HG02943 (cell line): ENCODE measurements at regions not wholly inside any gene's neighbourhood (a gene's known extent, or its start where the extent isn't known, plus 50 kb on each side); places are given as distances from the start of the nearest gene placed in this dataset.

ENCODE experiments used
- ATAC-seq: cut with Tn5 transposase; IDR thresholded peaks from one replicate; pipeline ENCODE4 v1.9.1; 2021; ENCODE audit warnings: mild to moderate bottlenecking, low read depth, moderate library complexity; ENCODE audit not compliant: unreplicated experiment

DNA sequence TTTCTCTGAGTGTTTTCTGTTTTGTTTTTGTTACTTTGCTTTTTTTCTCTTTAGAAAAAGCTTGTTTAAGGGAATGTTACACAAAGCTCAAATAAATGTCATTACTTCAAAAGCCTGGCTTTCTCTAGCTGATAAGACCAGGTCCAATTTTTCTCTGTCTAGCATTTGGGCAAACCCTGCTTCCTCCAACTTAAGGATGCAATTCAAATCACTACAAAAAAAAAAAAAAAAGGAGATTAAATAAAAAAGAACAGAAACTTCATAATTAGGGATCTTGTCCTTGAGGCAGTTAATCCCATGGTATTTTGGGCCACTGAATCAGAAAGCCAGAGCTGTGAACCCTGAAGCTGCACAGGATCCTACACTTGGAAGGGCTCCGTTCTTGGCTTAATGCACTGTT lies 480.8 kb upstream of the KIRREL3 start:
- ATAC-seq: no peak

GRCh38 chr11:127478826-127479225 lies 478.3 kb upstream of the KIRREL3 start:
- ATAC-seq: no peak

DNA sequence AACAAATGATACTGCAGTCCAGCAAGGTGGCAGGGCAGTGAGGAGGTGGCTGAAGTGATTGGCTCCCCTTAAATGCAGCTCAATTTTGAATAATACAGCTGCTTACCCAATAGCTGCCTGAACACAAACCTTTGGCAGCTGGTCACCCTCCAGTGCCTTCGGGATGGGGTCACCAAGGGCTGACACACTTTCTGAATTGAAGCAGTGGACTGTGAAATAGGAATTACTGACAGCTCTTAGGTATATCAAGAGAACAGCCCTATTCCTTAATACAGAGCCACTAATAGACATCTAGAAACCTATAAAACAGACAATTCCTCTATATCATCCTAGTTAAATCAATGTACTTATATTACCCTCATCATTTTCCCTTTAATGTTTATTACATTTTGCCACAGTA lies 474.2 kb upstream of the KIRREL3 start:
- ATAC-seq: no peak

- ATAC-seq: no peak
Observed at GRCh38 chr11:127472505-127472904, 471.9 kb upstream of the KIRREL3 start.

- no peak for ATAC-seq
Observed at GRCh38 chr11:127471662-127472061, 471.1 kb upstream of the KIRREL3 start.

DNA sequence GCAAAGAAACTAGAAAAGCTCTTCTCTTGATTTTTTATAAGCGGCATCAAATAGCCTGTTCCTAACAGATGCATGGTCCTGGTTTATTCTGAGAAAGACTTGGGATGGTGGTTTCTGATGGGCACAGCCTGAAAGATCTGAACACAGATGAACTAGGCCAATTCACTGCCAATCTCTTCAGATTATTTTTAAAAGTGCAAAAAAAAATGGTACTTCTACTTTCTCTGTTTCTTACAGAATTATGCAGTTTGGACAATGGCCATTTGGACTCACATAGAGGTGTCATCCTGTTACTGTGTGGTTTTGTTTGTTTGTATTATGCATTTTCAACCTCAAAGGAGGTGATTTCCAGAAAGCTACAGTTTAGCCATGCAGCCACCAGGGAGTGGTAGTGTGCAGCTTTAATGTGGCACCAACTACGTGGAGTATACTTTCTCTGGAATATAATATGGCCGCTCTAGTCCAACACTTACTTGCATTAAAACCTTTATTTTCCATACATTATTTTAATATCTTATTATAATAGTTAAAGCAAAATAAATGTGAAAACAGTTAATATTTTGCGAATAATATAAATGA lies 469.8 kb upstream of the KIRREL3 start:
- ATAC-seq: peak; percentile 68

- no peak for ATAC-seq
Observed at GRCh38 chr11:127464325-127464724, 463.8 kb upstream of the KIRREL3 start.

GRCh38 chr11:127462065-127462344 lies 461.4 kb upstream of the KIRREL3 start:
- no peak for ATAC-seq

- ATAC-seq: no peak
Observed at GRCh38 chr11:127461241-127462064, 460.9 kb upstream of the KIRREL3 start.

- ATAC-seq: no peak
Observed at GRCh38 chr11:127458561-127458960, 458.0 kb upstream of the KIRREL3 start.

DNA sequence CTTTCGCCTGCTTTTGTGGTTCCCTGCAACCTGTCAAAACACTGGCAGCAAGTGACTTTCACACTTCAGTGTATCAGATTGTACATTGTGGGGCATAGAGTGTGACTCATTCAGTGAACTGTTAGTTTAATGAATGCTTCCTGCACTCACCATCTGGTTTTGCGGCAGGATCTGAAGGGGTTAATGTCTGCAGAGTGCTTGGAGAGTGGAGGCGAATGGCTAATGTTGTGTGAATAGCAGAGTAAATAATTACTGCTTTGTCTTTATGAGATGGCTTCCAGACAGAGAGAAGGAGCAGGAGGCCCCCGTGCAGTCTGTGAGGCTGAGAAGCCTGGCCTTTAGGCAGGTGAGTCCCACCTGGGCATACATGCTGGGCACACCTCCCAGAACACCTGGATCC lies 454.3 kb upstream of the KIRREL3 start:
- no peak for ATAC-seq

- no peak for ATAC-seq
Observed at GRCh38 chr11:127452533-127452932, 452.0 kb upstream of the KIRREL3 start.

DNA sequence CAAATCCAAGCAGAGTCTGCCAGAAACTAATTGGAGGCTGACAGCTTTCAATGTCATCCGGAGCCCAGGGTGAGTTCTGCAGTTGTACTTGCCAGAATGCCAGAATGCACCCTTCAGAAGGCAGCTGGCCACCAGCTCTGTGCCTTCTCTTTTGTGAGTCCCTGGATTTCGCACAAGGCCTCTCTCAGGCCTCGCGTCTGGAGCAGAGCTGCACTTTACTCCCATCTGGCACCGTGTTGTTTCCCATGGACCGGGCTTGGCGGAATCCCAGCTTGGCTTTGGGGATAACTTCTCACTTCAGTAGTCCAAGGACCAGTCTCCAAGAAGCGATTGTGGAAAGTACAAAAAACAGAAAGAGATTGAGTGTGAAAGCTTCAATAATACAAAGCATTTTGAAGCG lies 451.3 kb upstream of the KIRREL3 start:
- no peak for ATAC-seq

GRCh38 chr11:127448101-127448500 lies 447.5 kb upstream of the KIRREL3 start:
- ATAC-seq: no peak

DNA sequence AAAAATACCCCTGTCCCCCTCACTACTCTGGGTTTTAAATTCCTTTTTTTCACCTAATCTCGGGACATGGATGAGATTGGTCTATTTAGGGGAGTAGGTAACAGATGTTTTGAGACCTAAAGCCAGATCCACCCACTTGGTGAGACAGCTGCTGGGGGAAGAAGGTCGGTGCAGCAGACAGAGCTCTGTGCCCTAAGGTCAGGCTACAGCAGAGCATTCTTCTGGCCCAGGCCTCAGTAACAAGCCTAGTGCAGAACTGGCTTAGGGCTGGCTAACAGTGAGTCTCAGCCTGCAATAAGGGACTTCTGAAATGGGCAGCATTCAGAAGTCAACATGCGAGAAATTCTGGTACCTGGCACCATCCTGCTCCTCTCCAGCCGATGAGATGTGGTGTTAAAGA lies 444.9 kb upstream of the KIRREL3 start:
- no peak for ATAC-seq

DNA sequence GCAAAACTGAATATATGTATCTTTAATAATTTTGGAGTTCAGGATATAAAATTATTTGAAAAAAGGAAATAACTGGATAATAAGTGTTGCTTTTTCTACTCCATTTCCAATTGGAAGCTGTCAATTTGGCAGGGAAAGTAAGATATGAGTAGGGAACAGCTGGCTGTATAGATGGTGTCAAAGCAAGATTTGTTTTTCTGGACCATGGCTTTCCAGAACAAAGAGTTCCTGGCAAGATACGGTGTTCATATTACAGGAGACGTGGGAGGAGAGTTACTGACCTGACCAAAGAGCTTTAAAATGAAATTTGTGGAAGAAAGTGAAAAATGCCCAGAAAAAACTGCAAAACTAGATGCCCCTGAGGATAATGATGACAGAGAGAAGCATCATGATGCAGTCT lies 442.7 kb upstream of the KIRREL3 start:
- ATAC-seq: no peak

DNA sequence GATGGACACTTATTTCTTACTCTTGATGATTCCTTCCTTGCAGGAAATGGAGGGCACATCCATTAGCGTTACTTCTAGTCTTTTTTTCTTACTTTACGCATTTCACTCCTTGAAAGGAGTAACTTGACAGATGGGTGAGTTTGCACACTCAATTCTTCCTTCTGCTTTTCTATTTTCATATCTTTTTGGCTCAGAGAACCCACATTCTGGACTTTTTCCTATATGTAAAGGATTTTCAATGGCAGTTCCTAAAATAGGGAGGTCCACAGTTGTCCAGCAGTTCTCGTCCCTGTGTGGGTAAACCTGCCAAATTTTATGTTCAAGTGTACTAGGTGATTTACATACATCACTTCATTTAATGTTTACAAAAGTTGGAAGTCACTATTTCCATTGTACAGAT lies 440.0 kb upstream of the KIRREL3 start:
- no peak for ATAC-seq

GRCh38 chr11:127425281-127425680 lies 424.7 kb upstream of the KIRREL3 start:
- ATAC-seq: no peak

- no peak for ATAC-seq
Observed at GRCh38 chr11:127424661-127425060, 424.1 kb upstream of the KIRREL3 start.

- ATAC-seq: no peak
Observed at GRCh38 chr11:127420139-127420538, 419.6 kb upstream of the KIRREL3 start.

- ATAC-seq: no peak
Observed at GRCh38 chr11:127412722-127413380, 412.3 kb upstream of the KIRREL3 start.

- no peak for ATAC-seq
Observed at GRCh38 chr11:127412234-127412633, 411.7 kb upstream of the KIRREL3 start.
